AG08395 (cell line): ENCODE measurements at regions not wholly inside any gene's neighbourhood (a gene's known extent, or its start where the extent isn't known, plus 50 kb on each side); places are given as distances from the start of the nearest gene placed in this dataset.
"Not testable (repeated sequence)": the region's sequence is repeated elsewhere in the genome, so short reads cannot be mapped to it uniquely, and the experiment has no call there.

Experiments used
- DNase-seq: peaks from one replicate; pipeline ENCODE4 v3.0.0; 2012; ENCODE audit warnings: mixed read lengths, low spot score

GRCh38 chr5:67814569-67815311 lies 400.8 kb upstream of the PIK3R1 start:
- DNase-seq, result no peak

- DNase-seq, result no peak
Observed at GRCh38 chr5:67813877-67814539, 401.5 kb upstream of the PIK3R1 start.

- no peak for DNase-seq
Observed at GRCh38 chr5:67809589-67809988, 406.0 kb upstream of the PIK3R1 start.

- DNase-seq, result peak; percentile 57
Observed at GRCh38 chr5:67808340-67808739, 407.2 kb upstream of the PIK3R1 start.

- no peak for DNase-seq
Observed at GRCh38 chr5:67807439-67807888, 408.1 kb upstream of the PIK3R1 start.

- no peak for DNase-seq
Observed at GRCh38 chr5:67806654-67807438, 408.7 kb upstream of the PIK3R1 start.

GRCh38 chr5:67805666-67806348 lies 409.7 kb upstream of the PIK3R1 start:
- DNase-seq, result no peak

- no peak for DNase-seq
Observed at GRCh38 chr5:67802766-67803165, 412.8 kb upstream of the PIK3R1 start.

GRCh38 chr5:67799732-67800234 lies 415.8 kb upstream of the PIK3R1 start:
- DNase-seq, result peak; percentile 59

- not testable (repeated sequence) for DNase-seq
Observed at GRCh38 chr5:67798470-67798869, 417.1 kb upstream of the PIK3R1 start.

- DNase-seq, result no peak
Observed at GRCh38 chr5:67795781-67796477, 419.6 kb upstream of the PIK3R1 start.

GRCh38 chr5:67793966-67794365 lies 421.6 kb upstream of the PIK3R1 start:
- no peak for DNase-seq

GRCh38 chr5:67793418-67793817 lies 422.1 kb upstream of the PIK3R1 start:
- DNase-seq, result no peak

GRCh38 chr5:67792891-67793290 lies 422.7 kb upstream of the PIK3R1 start:
- DNase-seq, result no peak

- DNase-seq, result no peak
Observed at GRCh38 chr5:67790390-67790789, 425.2 kb upstream of the PIK3R1 start.

- not testable (repeated sequence) for DNase-seq
Observed at GRCh38 chr5:67779893-67780623, 435.5 kb upstream of the PIK3R1 start.

GRCh38 chr5:67774786-67775185 lies 440.8 kb upstream of the PIK3R1 start:
- DNase-seq, result no peak

- DNase-seq, result peak; percentile 22
Observed at GRCh38 chr5:67774267-67774552, 441.3 kb upstream of the PIK3R1 start.

GRCh38 chr5:67773411-67774266 lies 441.9 kb upstream of the PIK3R1 start:
- DNase-seq, result peak; percentile 34

GRCh38 chr5:67771791-67772190 lies 443.8 kb upstream of the PIK3R1 start:
- DNase-seq, result no peak
